Nucleus accumbens (tissue), 56 donors: ENCODE measurements at regions not wholly inside any gene's neighbourhood (a gene's known extent, or its start where the extent isn't known, plus 50 kb on each side); places are given as distances from the start of the nearest gene placed in this dataset.

Experiments
- DNase-seq, 56 donors: peaks; one replicate each; lab custom pipeline; 2025; lab: John Stamatoyannopoulos, UW

- peak in 4 of 56 donors; percentile 1 to 2 (median 2) for DNase-seq
These were observed 126.8 kb upstream of the ADRA1D start for GRCh38 chr20:4375881-4376280.

GRCh38 chr20:4373454-4373853, 124.4 kb upstream of the ADRA1D start:
- no peak for DNase-seq

DNA sequence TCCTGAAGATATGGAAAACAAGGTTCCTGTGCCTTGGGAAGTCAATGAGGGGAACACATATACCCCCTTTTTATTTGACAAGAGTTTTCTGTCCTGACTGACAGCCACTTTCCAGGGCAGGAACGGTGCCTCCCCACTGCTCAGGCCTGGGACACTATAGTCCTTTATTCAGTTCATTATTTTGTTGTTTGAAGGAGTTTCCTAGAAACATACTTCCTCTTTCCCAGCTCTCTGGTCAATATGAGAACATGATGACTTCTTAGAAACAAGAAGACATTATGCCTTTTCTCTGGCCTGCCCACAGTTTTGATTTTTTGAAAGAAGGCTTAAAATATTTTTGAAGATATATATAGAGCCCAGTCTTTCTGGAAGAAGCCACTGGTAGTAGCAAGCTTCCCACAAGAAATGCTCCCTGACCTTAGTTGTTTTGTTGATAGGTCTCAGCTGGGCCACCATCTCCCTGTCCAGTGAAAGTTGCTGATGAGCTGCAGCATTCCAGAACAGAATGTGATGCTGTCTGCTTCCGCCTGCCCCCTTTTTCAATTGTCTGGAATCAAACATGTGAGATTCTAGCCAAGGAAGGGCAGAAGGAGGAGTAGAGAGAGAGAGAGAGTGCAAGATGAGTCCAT, 122.7 kb upstream of the ADRA1D start:
- DNase-seq: no peak

- DNase-seq: no peak
These were observed 121.8 kb upstream of the ADRA1D start for GRCh38 chr20:4370851-4371250.

GRCh38 chr20:4369798-4370124, 120.7 kb upstream of the ADRA1D start:
- DNase-seq: no peak

DNA sequence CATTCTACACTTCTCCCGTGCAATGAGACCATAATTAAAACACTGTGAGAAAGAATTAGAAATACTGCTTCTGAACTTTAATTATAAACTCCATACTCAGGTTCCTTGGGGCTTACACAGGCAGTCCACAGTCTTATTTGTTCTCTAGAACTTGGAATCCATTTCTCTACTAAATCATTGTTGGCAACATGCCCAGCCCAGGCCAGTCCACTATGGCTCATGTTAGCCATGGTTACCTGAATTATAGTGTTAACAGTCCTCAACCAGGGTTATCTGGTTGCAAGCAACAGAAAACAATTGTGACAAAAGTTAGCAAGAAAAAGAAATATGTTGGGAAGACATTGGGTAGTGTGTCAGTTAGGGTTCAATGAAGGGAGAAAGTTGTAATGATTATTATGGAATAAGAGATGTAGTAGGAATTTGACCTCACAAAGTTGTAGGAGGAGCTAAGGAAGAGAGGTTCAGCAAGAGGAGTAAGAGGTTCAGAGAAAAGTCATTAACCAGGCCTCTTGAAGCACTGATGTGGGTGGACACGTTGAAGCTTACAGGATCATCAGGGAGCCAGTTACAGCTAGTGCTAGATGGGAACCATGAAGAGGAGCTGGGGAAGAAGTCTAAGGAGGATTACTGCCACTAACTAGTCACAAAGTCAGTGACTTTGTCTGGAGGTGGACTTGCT, 120.2 kb upstream of the ADRA1D start:
- no peak for DNase-seq

- no peak for DNase-seq
These were observed 117.0 kb upstream of the ADRA1D start for GRCh38 chr20:4366076-4366475.

- no peak for DNase-seq
These were observed 109.5 kb upstream of the ADRA1D start for GRCh38 chr20:4358552-4358951.

DNA sequence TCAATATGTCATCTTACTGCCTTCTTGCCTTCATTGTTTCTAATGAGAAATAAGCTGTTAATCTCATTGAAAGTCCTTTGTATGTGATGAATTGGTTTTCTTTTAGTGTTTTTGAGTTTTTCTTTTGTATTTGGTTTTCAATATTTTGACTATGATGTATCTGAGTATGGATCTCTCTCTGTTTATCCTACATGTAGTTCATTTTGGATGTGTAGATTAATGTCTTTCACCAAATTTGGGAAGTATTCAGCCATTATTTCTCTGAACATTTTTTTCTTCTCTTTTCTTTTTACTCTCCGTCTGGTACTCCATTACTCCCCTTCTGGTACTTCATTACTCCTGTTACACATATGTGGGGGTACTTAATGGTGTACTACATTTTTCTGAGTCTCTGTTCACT, 103.3 kb upstream of the ADRA1D start:
- DNase-seq: no peak

GRCh38 chr20:4350096-4350495, 101.0 kb upstream of the ADRA1D start:
- DNase-seq: no peak

GRCh38 chr20:4344670-4345069, 95.6 kb upstream of the ADRA1D start:
- no peak for DNase-seq

- DNase-seq: no peak
These were observed 93.5 kb upstream of the ADRA1D start for GRCh38 chr20:4342609-4343008.

GRCh38 chr20:4341804-4342485, 92.9 kb upstream of the ADRA1D start:
- no peak for DNase-seq

GRCh38 chr20:4335722-4336121, 86.6 kb upstream of the ADRA1D start:
- DNase-seq: no peak

DNA sequence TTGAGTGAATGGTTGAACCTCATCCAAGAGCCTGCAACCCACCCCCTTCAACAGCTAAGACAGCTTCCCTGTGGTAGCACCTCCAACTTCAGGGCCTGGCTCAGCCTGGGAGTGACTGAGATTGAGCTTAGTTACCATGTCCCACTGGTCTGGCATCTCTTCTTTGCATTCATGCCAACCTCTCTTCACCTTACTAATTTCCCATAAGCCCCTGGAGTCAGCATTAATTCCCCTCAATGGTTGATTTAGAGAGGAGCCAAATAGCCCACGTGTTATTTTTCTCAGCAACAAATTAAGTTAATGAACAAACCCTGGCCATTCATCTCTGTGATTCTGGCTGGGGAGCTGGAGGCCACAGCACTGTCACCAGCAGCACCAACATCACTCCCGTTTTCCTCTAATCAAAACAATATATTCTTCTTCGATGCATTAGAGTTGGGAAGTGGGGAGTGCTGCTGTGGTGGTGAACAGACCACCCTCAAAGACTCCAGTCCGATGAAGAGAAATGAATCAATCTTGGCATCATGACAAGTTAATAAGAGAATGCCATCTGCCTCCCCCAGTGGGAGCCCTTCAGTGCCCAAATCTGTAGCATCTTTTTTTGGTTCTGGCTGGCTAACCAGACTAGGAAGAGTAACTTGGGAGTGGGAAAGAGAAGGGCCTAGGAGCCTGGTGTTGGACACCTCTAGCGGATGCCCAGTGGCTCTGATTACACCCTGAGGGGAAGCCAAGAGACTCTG, 83.2 kb upstream of the ADRA1D start:
- DNase-seq: no peak

DNA sequence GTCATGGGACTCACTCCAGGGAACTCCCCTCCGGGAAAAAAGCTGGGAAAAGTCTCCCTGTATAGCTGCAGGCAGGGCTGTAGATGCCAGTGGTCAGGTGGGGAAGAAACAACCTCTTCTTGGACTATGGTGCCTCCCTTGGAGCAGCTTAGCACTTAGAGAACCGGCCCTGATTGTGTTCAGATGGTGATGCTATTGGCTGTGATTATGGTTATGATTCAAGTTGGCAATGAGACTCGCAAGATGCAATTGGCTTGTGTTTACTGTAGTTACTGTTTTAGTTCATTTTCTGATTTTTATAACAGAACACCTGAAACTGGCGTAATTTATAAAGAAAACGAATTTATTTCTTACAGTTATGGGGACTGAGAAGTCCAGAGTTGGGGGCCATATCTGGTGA, 80.9 kb upstream of the ADRA1D start:
- DNase-seq: no peak

- DNase-seq: no peak
These were observed 80.1 kb upstream of the ADRA1D start for GRCh38 chr20:4329232-4329631.

DNA sequence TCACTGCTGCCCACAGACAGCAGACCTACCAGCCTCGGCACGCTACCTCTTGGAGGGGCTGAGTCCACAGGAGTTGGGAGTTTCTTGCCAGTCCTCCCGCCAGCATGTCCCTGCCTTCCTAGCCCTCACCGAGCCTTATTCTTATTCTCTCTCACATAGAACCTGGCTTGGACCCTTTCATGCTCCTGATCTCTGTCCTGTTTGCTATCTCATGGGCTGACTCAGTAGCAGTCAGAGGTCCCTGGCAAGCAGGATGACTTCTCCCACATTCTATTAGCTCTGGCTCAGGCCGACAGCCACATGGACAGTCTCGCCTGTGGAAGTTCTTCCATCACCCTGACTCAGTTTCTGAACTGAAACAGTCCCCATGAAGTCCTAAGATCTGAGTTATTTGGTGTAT, 79.5 kb upstream of the ADRA1D start:
- DNase-seq: no peak

DNA sequence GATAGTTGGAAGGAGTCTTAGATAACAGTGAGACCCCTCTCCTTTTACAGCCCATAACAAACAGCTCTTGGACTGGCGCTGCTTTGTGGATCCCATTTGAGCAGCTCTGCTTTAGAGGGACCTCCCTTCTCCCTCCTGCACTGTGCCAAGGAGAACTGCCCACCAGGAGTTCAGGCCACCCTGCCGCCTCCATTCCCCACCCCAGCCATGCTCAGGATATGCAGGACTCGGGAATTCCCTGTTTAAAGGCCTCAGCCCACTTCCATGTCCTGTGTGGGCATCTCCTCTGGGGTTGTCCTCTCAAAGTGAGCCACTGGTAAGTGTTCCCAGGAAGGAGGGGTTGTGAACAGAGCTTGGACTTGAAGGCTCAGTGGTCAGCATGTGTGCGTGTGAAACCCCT, 78.9 kb upstream of the ADRA1D start:
- no peak for DNase-seq

GRCh38 chr20:4326195-4327065, 77.3 kb upstream of the ADRA1D start:
- no peak for DNase-seq
